Activated CD8-positive, alpha-beta T cell treated with anti-CD3 and anti-CD28 coated beads, Interleukin-2, amount 10 ng/mL, durations not matched to agents 7 days and 5 days (primary cell): ENCODE measurements at regions not wholly inside any gene's neighbourhood (a gene's known extent, or its start where the extent isn't known, plus 50 kb on each side); places are given as distances from the start of the nearest gene placed in this dataset.

Source experiments
- ATAC-seq: fragments of 150-1000 bp; cut with Tn5 transposase; one replicate; pipeline ENCODE4 v1.10.0; 2021; ENCODE audit warnings: moderate library complexity
- CTCF ChIA-PET: fragments of 350-600 bp; sonication (Branson Sonifier 250); formaldehyde crosslinking; loops from one replicate; lab custom pipeline; 2021; ENCODE audit warnings: antibody characterized with exemption; lab: Charles Lee
- POLR2A ChIA-PET: fragments of 350-600 bp; sonication (Branson Sonifier 250); formaldehyde crosslinking; loops from one replicate; lab custom pipeline; 2021; ENCODE audit warnings: antibody characterized with exemption; lab: Charles Lee
- DNase-seq: peaks from one replicate; pipeline ENCODE4 v3.0.0-alpha.2; 2020
- H3K27ac Mint-ChIP-seq: one replicate; pipeline ENCODE4 v1.8.0; 2021; ENCODE audit warnings: mild to moderate bottlenecking, mixed read lengths
- H3K27me3 Mint-ChIP-seq: one replicate; pipeline ENCODE4 v1.8.0; 2021; ENCODE audit warnings: low read depth, mixed read lengths
- H3K36me3 Mint-ChIP-seq: one replicate; pipeline ENCODE4 v1.8.0; 2021; ENCODE audit warnings: low read depth, mixed read lengths
- H3K4me1 Mint-ChIP-seq: one replicate; pipeline ENCODE4 v1.8.0; 2021; ENCODE audit warnings: low read depth, mixed read lengths
- H3K4me3 Mint-ChIP-seq: one replicate; pipeline ENCODE4 v1.8.0; 2021; ENCODE audit warnings: mild to moderate bottlenecking, mixed read lengths
- H3K9me3 Mint-ChIP-seq: one replicate; pipeline ENCODE4 v1.8.0; 2022; ENCODE audit warnings: mixed read lengths; ENCODE audit not compliant: insufficient read depth

GRCh38 chrX:114165537-114165936, 418.3 kb upstream of the HTR2C start:
- H3K27ac Mint-ChIP-seq: no peak overlapping the region
- no peak overlapping the region for H3K4me3 Mint-ChIP-seq
- H3K27me3 Mint-ChIP-seq: no peaks in the 10 kb centered on the region
- no peaks in the 10 kb centered on the region for H3K9me3 Mint-ChIP-seq
- ATAC-seq (no peak), DNase-seq (no peak)
- ChIA-PET POLR2A (no interaction called here), CTCF (no interaction called here)
- H3K4me1 Mint-ChIP-seq: no peaks in the 10 kb centered on the region
- H3K36me3 Mint-ChIP-seq: no peaks in the 10 kb centered on the region

- Mint-ChIP-seq H3K9me3 (no peaks in the 10 kb centered on the region), H3K36me3 (no peaks in the 10 kb centered on the region), H3K4me3 (no peak overlapping the region), H3K27me3 (no peaks in the 10 kb centered on the region), H3K4me1 (no peaks in the 10 kb centered on the region), H3K27ac (no peak overlapping the region)
- ATAC-seq (no peak), DNase-seq (no peak)
- ChIA-PET POLR2A (no interaction called here), CTCF (no interaction called here)
Measured at GRCh38 chrX:114162068-114162735, 421.7 kb upstream of the HTR2C start.

- Mint-ChIP-seq H3K4me3 (no peak overlapping the region), H3K27ac (no peak overlapping the region), H3K27me3 (no peaks in the 10 kb centered on the region), H3K36me3 (no peaks in the 10 kb centered on the region), H3K4me1 (no peaks in the 10 kb centered on the region), H3K9me3 (no peaks in the 10 kb centered on the region)
- POLR2A ChIA-PET: no interaction called here
- ATAC-seq (no peak), DNase-seq (no peak)
- CTCF ChIA-PET: no interaction called here
Measured at GRCh38 chrX:114152801-114153200, 431.1 kb upstream of the HTR2C start.

GRCh38 chrX:114152130-114152529, 431.8 kb upstream of the HTR2C start:
- Mint-ChIP-seq H3K27me3 (no peaks in the 10 kb centered on the region), H3K36me3 (no peaks in the 10 kb centered on the region), H3K9me3 (no peaks in the 10 kb centered on the region), H3K4me1 (no peaks in the 10 kb centered on the region), H3K27ac (no peak overlapping the region), H3K4me3 (no peak overlapping the region)
- ATAC-seq (no peak), DNase-seq (no peak)
- ChIA-PET POLR2A (no interaction called here), CTCF (no interaction called here)

- Mint-ChIP-seq H3K9me3 (no peaks in the 10 kb centered on the region), H3K36me3 (no peaks in the 10 kb centered on the region), H3K27me3 (no peaks in the 10 kb centered on the region), H3K4me1 (no peaks in the 10 kb centered on the region), H3K27ac (no peak overlapping the region), H3K4me3 (no peak overlapping the region)
- ATAC-seq (no peak), DNase-seq (no peak)
- CTCF ChIA-PET: no interaction called here
- POLR2A ChIA-PET: no interaction called here
Measured at GRCh38 chrX:114134465-114134864, 449.4 kb upstream of the HTR2C start.

GRCh38 chrX:114127411-114128025, 456.4 kb upstream of the HTR2C start:
- H3K27ac Mint-ChIP-seq: no peak overlapping the region
- no peak for DNase-seq
- ChIA-PET POLR2A (no interaction called here), CTCF (no interaction called here)
- no peak for ATAC-seq
- H3K27me3 Mint-ChIP-seq: no peaks in the 10 kb centered on the region
- H3K9me3 Mint-ChIP-seq: peaks cover 5% of the 10 kb centered on the region
- H3K4me1 Mint-ChIP-seq: no peaks in the 10 kb centered on the region
- H3K4me3 Mint-ChIP-seq: no peak overlapping the region
- no peaks in the 10 kb centered on the region for H3K36me3 Mint-ChIP-seq

- no peak overlapping the region for H3K27ac Mint-ChIP-seq
- peaks cover 5% of the 10 kb centered on the region for H3K9me3 Mint-ChIP-seq
- ChIA-PET CTCF (no interaction called here), POLR2A (no interaction called here)
- no peaks in the 10 kb centered on the region for H3K36me3 Mint-ChIP-seq
- DNase-seq (no peak), ATAC-seq (no peak)
- no peak overlapping the region for H3K4me3 Mint-ChIP-seq
- no peaks in the 10 kb centered on the region for H3K4me1 Mint-ChIP-seq
- no peaks in the 10 kb centered on the region for H3K27me3 Mint-ChIP-seq
Measured at GRCh38 chrX:114127005-114127404, 456.9 kb upstream of the HTR2C start.

- no peak for ATAC-seq
- Mint-ChIP-seq H3K27me3 (no peaks in the 10 kb centered on the region), H3K4me1 (no peaks in the 10 kb centered on the region), H3K9me3 (no peaks in the 10 kb centered on the region), H3K4me3 (no peak overlapping the region), H3K36me3 (no peaks in the 10 kb centered on the region), H3K27ac (no peak overlapping the region)
- ChIA-PET POLR2A (no interaction called here), CTCF (no interaction called here)
- DNase-seq: no peak
Measured at GRCh38 chrX:114101081-114101480, 482.8 kb upstream of the HTR2C start.

GRCh38 chrX:114097866-114098265, 486.0 kb upstream of the HTR2C start:
- H3K27ac Mint-ChIP-seq: no peak overlapping the region
- POLR2A ChIA-PET: no interaction called here

GRCh38 chrX:114097427-114097826, 486.5 kb upstream of the HTR2C start:
- no peaks in the 10 kb centered on the region for H3K36me3 Mint-ChIP-seq
- ATAC-seq: no peak
- no peak overlapping the region for H3K27ac Mint-ChIP-seq
- no peaks in the 10 kb centered on the region for H3K27me3 Mint-ChIP-seq
- ChIA-PET CTCF (no interaction called here), POLR2A (no interaction called here)
- no peaks in the 10 kb centered on the region for H3K9me3 Mint-ChIP-seq
- no peaks in the 10 kb centered on the region for H3K4me1 Mint-ChIP-seq
- no peak for DNase-seq
- H3K4me3 Mint-ChIP-seq: no peak overlapping the region

More at GRCh38 chrX:114097866-114098265, 486.0 kb upstream of the HTR2C start:
- H3K36me3 Mint-ChIP-seq: no peaks in the 10 kb centered on the region
- no peak overlapping the region for H3K4me3 Mint-ChIP-seq
- no peaks in the 10 kb centered on the region for H3K9me3 Mint-ChIP-seq
- CTCF ChIA-PET: no interaction called here
- no peak for ATAC-seq
- H3K4me1 Mint-ChIP-seq: no peaks in the 10 kb centered on the region
- no peak for DNase-seq
- H3K27me3 Mint-ChIP-seq: no peaks in the 10 kb centered on the region

- H3K27ac Mint-ChIP-seq: no peak overlapping the region
Measured at GRCh38 chrX:114095789-114096188, 488.1 kb upstream of the HTR2C start.

GRCh38 chrX:114087543-114087942, 496.3 kb upstream of the HTR2C start:
- no peak overlapping the region for H3K4me3 Mint-ChIP-seq
- no peaks in the 10 kb centered on the region for H3K36me3 Mint-ChIP-seq
- ChIA-PET CTCF (no interaction called here), POLR2A (no interaction called here)
- ATAC-seq (no peak), DNase-seq (no peak)
- H3K9me3 Mint-ChIP-seq: peaks cover 4% of the 10 kb centered on the region
- no peaks in the 10 kb centered on the region for H3K4me1 Mint-ChIP-seq
- no peak overlapping the region for H3K27ac Mint-ChIP-seq
- no peaks in the 10 kb centered on the region for H3K27me3 Mint-ChIP-seq

More at GRCh38 chrX:114095789-114096188, 488.1 kb upstream of the HTR2C start:
- no peak overlapping the region for H3K4me3 Mint-ChIP-seq
- H3K9me3 Mint-ChIP-seq: no peaks in the 10 kb centered on the region
- ChIA-PET CTCF (no interaction called here), POLR2A (no interaction called here)
- H3K27me3 Mint-ChIP-seq: no peaks in the 10 kb centered on the region
- no peak for ATAC-seq
- no peaks in the 10 kb centered on the region for H3K4me1 Mint-ChIP-seq
- H3K36me3 Mint-ChIP-seq: no peaks in the 10 kb centered on the region
- DNase-seq: no peak

GRCh38 chrX:114077773-114078172, 506.1 kb upstream of the HTR2C start:
- H3K4me1 Mint-ChIP-seq: no peaks in the 10 kb centered on the region
- no peak overlapping the region for H3K27ac Mint-ChIP-seq
- DNase-seq: no peak
- no peaks in the 10 kb centered on the region for H3K27me3 Mint-ChIP-seq
- H3K36me3 Mint-ChIP-seq: no peaks in the 10 kb centered on the region
- no peak overlapping the region for H3K4me3 Mint-ChIP-seq
- CTCF ChIA-PET: no interaction called here
- POLR2A ChIA-PET: no interaction called here
- no peak for ATAC-seq
- H3K9me3 Mint-ChIP-seq: peaks cover 6% of the 10 kb centered on the region
